Astrocyte (in vitro differentiated cells and primary cell): ENCODE measurements at regions not wholly inside any gene's neighbourhood (a gene's known extent, or its start where the extent isn't known, plus 50 kb on each side); places are given as distances from the start of the nearest gene placed in this dataset.

ENCODE experiments used
- DNase-seq: peaks from one replicate; pipeline ENCODE4 v3.0.0-alpha.2; 2010; ENCODE audit warnings: low read depth
- FAIRE-seq: peaks from 2 replicates; lab custom pipeline; 2011; peaks lifted over from hg19 to GRCh38; lab: Jason Lieb, UNC
- H2AFZ ChIP-seq: 2 replicates; pipeline ENCODE4 v1.6.0; 2012; ENCODE audit warnings: low read depth, low read length, inconsistent platforms
- H3K27ac ChIP-seq: 2 replicates; pipeline ENCODE4 v1.5.1; 2011; ENCODE audit warnings: low read depth, low read length, inconsistent platforms
- H3K27me3 ChIP-seq: 2 replicates; pipeline ENCODE4 v1.6.0; 2011; ENCODE audit warnings: low read length, inconsistent platforms; ENCODE audit not compliant: insufficient read depth
- H3K36me3 ChIP-seq: 2 replicates; pipeline ENCODE4 v1.5.1; 2011; ENCODE audit warnings: low read length, inconsistent platforms; ENCODE audit not compliant: insufficient read depth
- H3K4me1 ChIP-seq: 2 replicates; pipeline ENCODE4 v1.5.1; 2011; ENCODE audit warnings: low read length, inconsistent platforms; ENCODE audit not compliant: insufficient read depth
- H3K4me2 ChIP-seq: 2 replicates; pipeline ENCODE4 v1.6.0; 2012; ENCODE audit warnings: low read length, inconsistent platforms
- H3K4me3 ChIP-seq: 2 replicates; pipeline ENCODE4 v1.5.1; 2011; ENCODE audit warnings: low read depth, mild to moderate bottlenecking, low read length, inconsistent platforms; ENCODE audit not compliant: insufficient read depth
- H3K79me2 ChIP-seq: 2 replicates; pipeline ENCODE4 v1.6.0; 2012; ENCODE audit warnings: mild to moderate bottlenecking, low read length, inconsistent platforms; ENCODE audit not compliant: insufficient read depth
- H3K9ac ChIP-seq: 2 replicates; pipeline ENCODE4 v1.6.0; 2012; ENCODE audit warnings: mild to moderate bottlenecking, low read length, inconsistent platforms
- H3K9me3 ChIP-seq: 2 replicates; pipeline ENCODE4 v1.5.1; 2012; ENCODE audit warnings: low read depth, mild to moderate bottlenecking, low read length, inconsistent platforms; ENCODE audit not compliant: insufficient read depth
- H4K20me1 ChIP-seq: 2 replicates; pipeline ENCODE4 v1.6.0; 2012; ENCODE audit warnings: low read length, inconsistent platforms; ENCODE audit not compliant: insufficient read depth
- H3K27ac Mint-ChIP-seq: one replicate; pipeline ENCODE4 v1.8.0; 2021; ENCODE audit warnings: mild to moderate bottlenecking, mixed read lengths; ENCODE audit not compliant: unreplicated experiment
- H3K27me3 Mint-ChIP-seq: one replicate; pipeline ENCODE4 v1.8.0; 2021; ENCODE audit warnings: low read depth, mixed read lengths; ENCODE audit not compliant: unreplicated experiment
- H3K36me3 Mint-ChIP-seq: one replicate; pipeline ENCODE4 v1.8.0; 2021; ENCODE audit warnings: low read depth, mixed read lengths; ENCODE audit not compliant: unreplicated experiment
- H3K4me1 Mint-ChIP-seq: one replicate; pipeline ENCODE4 v1.8.0; 2021; ENCODE audit warnings: low read depth, mixed read lengths; ENCODE audit not compliant: unreplicated experiment
- H3K4me3 Mint-ChIP-seq: one replicate; pipeline ENCODE4 v1.8.0; 2021; ENCODE audit warnings: mild to moderate bottlenecking, moderate library complexity, mixed read lengths; ENCODE audit not compliant: unreplicated experiment
- H3K9me3 Mint-ChIP-seq: one replicate; pipeline ENCODE4 v1.8.0; 2021; ENCODE audit warnings: mild to moderate bottlenecking, mixed read lengths; ENCODE audit not compliant: unreplicated experiment
- EZH2 ChIP-seq: IDR thresholded peaks from 2 replicates; pipeline ENCODE4 v1.6.1; 2012; ENCODE audit warnings: mild to moderate bottlenecking, low read length, inconsistent platforms; ENCODE audit not compliant: insufficient read depth
- TF ChIP-seq, protein P1 (sequence below): IDR thresholded peaks from 2 replicates; pipeline ENCODE4 v1.5.1; 2011; ENCODE audit warnings: low read depth, mild to moderate bottlenecking, inconsistent platforms, low read length, moderate library complexity; ENCODE audit not compliant: insufficient read depth

GRCh38 chr9:99744132-99744531 lies 77.6 kb upstream of the NR4A3 start:
- Mint-ChIP-seq H3K27me3 (no peaks in the 10 kb centered on the region), H3K9me3 (no peaks in the 10 kb centered on the region), H3K4me3 (no peak overlapping the region), H3K36me3 (no peaks in the 10 kb centered on the region), H3K4me1 (no peaks in the 10 kb centered on the region), H3K27ac (no peak overlapping the region)
- Histone ChIP-seq H3K4me2 (no peak overlapping the region), H3K9me3 (no peaks in the 10 kb centered on the region), H3K36me3 (no peaks in the 10 kb centered on the region), H3K27ac (no peak overlapping the region), H3K4me1 (no peaks in the 10 kb centered on the region), H3K79me2 (no peaks in the 10 kb centered on the region), H3K9ac (no peak overlapping the region), H4K20me1 (no peaks in the 10 kb centered on the region), H3K27me3 (no peaks in the 10 kb centered on the region), H2AFZ (no peak overlapping the region), H3K4me3 (no peak overlapping the region)
- FAIRE-seq = no peak
- DNase-seq = no peak
- TF ChIP-seq, protein P1, sequence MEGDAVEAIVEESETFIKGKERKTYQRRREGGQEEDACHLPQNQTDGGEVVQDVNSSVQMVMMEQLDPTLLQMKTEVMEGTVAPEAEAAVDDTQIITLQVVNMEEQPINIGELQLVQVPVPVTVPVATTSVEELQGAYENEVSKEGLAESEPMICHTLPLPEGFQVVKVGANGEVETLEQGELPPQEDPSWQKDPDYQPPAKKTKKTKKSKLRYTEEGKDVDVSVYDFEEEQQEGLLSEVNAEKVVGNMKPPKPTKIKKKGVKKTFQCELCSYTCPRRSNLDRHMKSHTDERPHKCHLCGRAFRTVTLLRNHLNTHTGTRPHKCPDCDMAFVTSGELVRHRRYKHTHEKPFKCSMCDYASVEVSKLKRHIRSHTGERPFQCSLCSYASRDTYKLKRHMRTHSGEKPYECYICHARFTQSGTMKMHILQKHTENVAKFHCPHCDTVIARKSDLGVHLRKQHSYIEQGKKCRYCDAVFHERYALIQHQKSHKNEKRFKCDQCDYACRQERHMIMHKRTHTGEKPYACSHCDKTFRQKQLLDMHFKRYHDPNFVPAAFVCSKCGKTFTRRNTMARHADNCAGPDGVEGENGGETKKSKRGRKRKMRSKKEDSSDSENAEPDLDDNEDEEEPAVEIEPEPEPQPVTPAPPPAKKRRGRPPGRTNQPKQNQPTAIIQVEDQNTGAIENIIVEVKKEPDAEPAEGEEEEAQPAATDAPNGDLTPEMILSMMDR = no peak
- TF ChIP-seq EZH2 = no peak

DNA sequence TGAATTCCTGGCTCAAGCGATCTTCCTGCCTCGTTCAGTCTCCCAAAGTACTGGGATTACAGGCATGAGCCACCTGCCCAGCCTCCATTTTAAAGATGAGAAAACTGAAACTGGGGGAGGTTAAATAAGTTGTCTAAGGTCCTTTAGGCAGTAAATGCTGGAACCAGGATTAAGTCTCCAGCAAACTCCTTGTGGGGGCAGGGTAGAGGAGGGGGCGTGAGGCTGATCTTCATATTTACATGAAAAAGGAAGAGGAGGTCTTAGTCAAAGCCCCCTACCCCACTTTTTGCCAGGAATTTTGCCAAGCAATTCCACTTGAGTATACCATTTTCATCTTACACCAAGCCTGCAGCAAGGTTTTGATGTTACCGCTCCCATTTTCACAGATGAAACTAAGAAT lies 76.6 kb upstream of the NR4A3 start:
- H3K4me2 ChIP-seq = no peak overlapping the region
- no peaks in the 10 kb centered on the region for H3K4me1 ChIP-seq
- H4K20me1 ChIP-seq = no peaks in the 10 kb centered on the region
- H3K79me2 ChIP-seq = no peaks in the 10 kb centered on the region
- no peak overlapping the region for H3K27ac Mint-ChIP-seq
- H3K4me3 Mint-ChIP-seq = no peak overlapping the region
- H3K27ac ChIP-seq = no peak overlapping the region
- H3K27me3 ChIP-seq = no peaks in the 10 kb centered on the region
- no peaks in the 10 kb centered on the region for H3K9me3 ChIP-seq
- DNase-seq (no peak), FAIRE-seq (no peak)
- no peaks in the 10 kb centered on the region for H3K36me3 ChIP-seq
- H3K36me3 Mint-ChIP-seq = no peaks in the 10 kb centered on the region
- H3K27me3 Mint-ChIP-seq = no peaks in the 10 kb centered on the region
- H3K9me3 Mint-ChIP-seq = no peaks in the 10 kb centered on the region
- no peak overlapping the region for H3K9ac ChIP-seq
- H3K4me1 Mint-ChIP-seq = peaks cover 3% of the 10 kb centered on the region
- H2AFZ ChIP-seq = no peak overlapping the region
- H3K4me3 ChIP-seq = no peak overlapping the region
- no peak for TF ChIP-seq EZH2
- TF ChIP-seq, protein P1 = no peak

GRCh38 chr9:99746406-99746805 lies 75.3 kb upstream of the NR4A3 start:
- Mint-ChIP-seq H3K27ac (no peak overlapping the region), H3K9me3 (no peaks in the 10 kb centered on the region), H3K27me3 (no peaks in the 10 kb centered on the region), H3K4me1 (peaks cover 3% of the 10 kb centered on the region), H3K36me3 (no peaks in the 10 kb centered on the region), H3K4me3 (no peak overlapping the region)
- no peak for DNase-seq
- no peak overlapping the region for H3K4me3 ChIP-seq
- no peaks in the 10 kb centered on the region for H3K27me3 ChIP-seq
- no peak for FAIRE-seq
- H3K9me3 ChIP-seq = no peaks in the 10 kb centered on the region
- H3K4me2 ChIP-seq = no peak overlapping the region
- no peak overlapping the region for H3K27ac ChIP-seq
- no peak for TF ChIP-seq EZH2
- TF ChIP-seq, protein P1 = no peak
- H3K4me1 ChIP-seq = no peaks in the 10 kb centered on the region
- no peaks in the 10 kb centered on the region for H4K20me1 ChIP-seq
- H2AFZ ChIP-seq = no peak overlapping the region
- H3K36me3 ChIP-seq = no peaks in the 10 kb centered on the region
- no peak overlapping the region for H3K9ac ChIP-seq
- H3K79me2 ChIP-seq = no peaks in the 10 kb centered on the region
